Esophagus muscularis mucosa (tissue), 4 donors: ENCODE measurements at regions not wholly inside any gene's neighbourhood (a gene's known extent, or its start where the extent isn't known, plus 50 kb on each side); places are given as distances from the start of the nearest gene placed in this dataset.

Source experiments
- DNase-seq: peaks from one replicate; pipeline ENCODE4 v3.0.0-alpha.2; 2017; ENCODE audit errors: extremely low spot score
- H3K27ac ChIP-seq, 4 donors: fragments of 200-600 bp; sonication (generic); replicated peaks in 1 of 4; 1 replicate in 3 of 4; 2 replicates in 1 of 4; pipeline ENCODE4 v1.5.1; 2016 to 2019; ENCODE audit warnings: mild to moderate bottlenecking in 1 of 4
- H3K27me3 ChIP-seq, 4 donors: fragments of 200-600 bp; sonication (generic); one replicate each; pipeline versions ENCODE4 v1.5.1 to v1.6.0; 2016 to 2019
- H3K36me3 ChIP-seq, 4 donors: fragments of 200-600 bp; sonication (generic); one replicate each; pipeline ENCODE4 v1.5.1; 2016 to 2019
- H3K4me1 ChIP-seq, 4 donors: fragments of 200-600 bp; sonication (generic); one replicate each; pipeline ENCODE4 v1.5.1; 2016 to 2019
- H3K4me3 ChIP-seq, 4 donors: fragments of 200-600 bp; sonication (generic); 1 replicate in 2 of 4; 2 replicates in 2 of 4; pipeline ENCODE4 v1.5.1; 2016 to 2019; ENCODE audit warnings: mild to moderate bottlenecking in 4 of 4, moderate library complexity in 1 of 4
- H3K9me3 ChIP-seq, 4 donors: fragments of 200-600 bp; sonication (generic); 1 replicate in 3 of 4; 2 replicates in 1 of 4; pipeline ENCODE4 v1.5.1; 2016 to 2019
- CTCF ChIP-seq, 3 experiments: fragments of 200-600 bp in 2 of 3; fragments of 450-650 bp in 1 of 3; sonication (generic) in 2 of 3; IDR thresholded peaks; one replicate each; pipeline ENCODE4 v1.5.1; 2017 to 2019; ENCODE audit warnings: antibody characterized with exemption in 3 of 3, mild to moderate bottlenecking in 2 of 3, moderate library complexity in 1 of 3
- EP300 ChIP-seq: sonication (generic); formaldehyde crosslinking; IDR thresholded peaks from one replicate; pipeline ENCODE4 v1.6.1; 2017; ENCODE audit warnings: antibody characterized with exemption
- POLR2A ChIP-seq: fragments of 450-650 bp; IDR thresholded peaks from one replicate; pipeline ENCODE4 v1.6.1; 2017; ENCODE audit warnings: antibody characterized with exemption, moderate library complexity, mild to moderate bottlenecking, low read depth
- POLR2AphosphoS5 ChIP-seq, 2 donors: sonication (generic); formaldehyde crosslinking; IDR thresholded peaks; one replicate each; pipeline ENCODE4 v1.6.1; 2017; ENCODE audit warnings: antibody characterized with exemption in 2 of 2
- WGBS: methylation state at CpG from one replicate; pipeline ENCODE4 v1.1.5; 2018; 5-methylcytosine and 5-hydroxymethylcytosine counted together
- intact Hi-C: fragments of 100-400 bp; cut with DNase I; formaldehyde crosslinking; loops from one replicate; pipeline ENCODE4 v1.15.1; 2023

- H3K9me3 ChIP-seq: no peaks in the 10 kb centered on the region
- 76% methylated on average over 3 of the region's 3 CpGs for WGBS
- no peak overlapping the region for H3K27ac ChIP-seq
- H3K4me1 ChIP-seq: no peaks in the 10 kb centered on the region
- H3K27me3 ChIP-seq: no peaks in the 10 kb centered on the region
- no peak for DNase-seq
- H3K36me3 ChIP-seq: no peaks in the 10 kb centered on the region
- intact Hi-C loops: no loop called here
- TF ChIP-seq POLR2AphosphoS5 (IDR thresholded peaks at IDR 0.05) (no peak), EP300 (no peak), CTCF (IDR thresholded peaks at IDR 0.05) (no peak), POLR2A (no peak)
- H3K4me3 ChIP-seq: no peak overlapping the region
Measured at GRCh38 chr2:136505462-136505861, 259.9 kb upstream of the THSD7B start.

- DNase-seq: peak; percentile 24
- no peaks in the 10 kb centered on the region for H3K36me3 ChIP-seq
- H3K27ac ChIP-seq: no peak overlapping the region
- H3K9me3 ChIP-seq: no peaks in the 10 kb centered on the region
- H3K27me3 ChIP-seq: no peaks in the 10 kb centered on the region
- H3K4me3 ChIP-seq: no peak overlapping the region
- intact Hi-C loops: no loop called here
- TF ChIP-seq CTCF (IDR thresholded peaks at IDR 0.05) (no peak), POLR2A (no peak), POLR2AphosphoS5 (IDR thresholded peaks at IDR 0.05) (no peak), EP300 (no peak)
- no peaks in the 10 kb centered on the region for H3K4me1 ChIP-seq
Measured at GRCh38 chr2:136502660-136503059, 262.7 kb upstream of the THSD7B start.

GRCh38 chr2:136497709-136498108 is 267.6 kb upstream of the THSD7B start:
- H3K4me3 ChIP-seq: no peak overlapping the region
- DNase-seq: no peak
- H3K9me3 ChIP-seq: no peaks in the 10 kb centered on the region
- TF ChIP-seq EP300 (no peak), POLR2AphosphoS5 (IDR thresholded peaks at IDR 0.05) (no peak), CTCF (IDR thresholded peaks at IDR 0.05) (no peak), POLR2A (no peak)
- no peaks in the 10 kb centered on the region for H3K27me3 ChIP-seq
- peaks cover 0 to 13% (median 7%) of the 10 kb centered on the region in 4 donors for H3K4me1 ChIP-seq
- intact Hi-C loops: no loop called here
- 74% methylated on average over 3 of the region's 3 CpGs for WGBS
- no peak overlapping the region for H3K27ac ChIP-seq
- H3K36me3 ChIP-seq: no peaks in the 10 kb centered on the region

GRCh38 chr2:136496966-136497365 is 268.4 kb upstream of the THSD7B start:
- H3K4me3 ChIP-seq: no peak overlapping the region
- intact Hi-C loops: no loop called here
- WGBS: 35% methylated on average over 5 of the region's 5 CpGs

More at GRCh38 chr2:136496966-136497365, 268.4 kb upstream of the THSD7B start:
- Histone ChIP-seq H3K9me3 (peaks cover 0 to 3% (median 0%) of the 10 kb centered on the region in 4 donors), H3K4me1 (peaks cover 0 to 13% (median 7%) of the 10 kb centered on the region in 4 donors), H3K27ac (no peak overlapping the region), H3K27me3 (no peaks in the 10 kb centered on the region), H3K36me3 (no peaks in the 10 kb centered on the region)
- TF ChIP-seq CTCF (IDR thresholded peaks at IDR 0.05) (no peak), POLR2A (no peak), EP300 (no peak), POLR2AphosphoS5 (IDR thresholded peaks at IDR 0.05) (no peak)
- DNase-seq: no peak
